Endothelial cell (in vitro differentiated cells): ENCODE measurements at regions not wholly inside any gene's neighbourhood (a gene's known extent, or its start where the extent isn't known, plus 50 kb on each side); places are given as distances from the start of the nearest gene placed in this dataset.

Experiments
- DNase-seq: peaks from one replicate; pipeline ENCODE4 v3.0.0; 2021; ENCODE audit warnings: low spot score
- H3K27ac Mint-ChIP-seq: one replicate; pipeline ENCODE4 v1.8.0; 2021; ENCODE audit warnings: mixed read lengths, inconsistent platforms; ENCODE audit not compliant: unreplicated experiment
- H3K27me3 Mint-ChIP-seq: one replicate; pipeline ENCODE4 v1.8.0; 2021; ENCODE audit warnings: mild to moderate bottlenecking, moderate library complexity, mixed read lengths, inconsistent platforms; ENCODE audit not compliant: unreplicated experiment
- H3K36me3 Mint-ChIP-seq: one replicate; pipeline ENCODE4 v1.8.0; 2021; ENCODE audit warnings: mild to moderate bottlenecking, low read depth, mixed read lengths, inconsistent platforms; ENCODE audit not compliant: unreplicated experiment
- H3K4me1 Mint-ChIP-seq: one replicate; pipeline ENCODE4 v1.8.0; 2021; ENCODE audit warnings: mild to moderate bottlenecking, mixed read lengths, inconsistent platforms; ENCODE audit not compliant: unreplicated experiment
- H3K4me3 Mint-ChIP-seq: one replicate; pipeline ENCODE4 v1.8.0; 2021; ENCODE audit warnings: mild to moderate bottlenecking, mixed read lengths, inconsistent platforms; ENCODE audit not compliant: unreplicated experiment
- H3K9me3 Mint-ChIP-seq: one replicate; pipeline ENCODE4 v1.8.0; 2021; ENCODE audit warnings: mixed read lengths, inconsistent platforms; ENCODE audit not compliant: unreplicated experiment
- CTCF ChIP-seq: fragments of 200-600 bp; sonication (generic); IDR thresholded peaks from one replicate; pipeline ENCODE4 v1.5.0; 2021; ENCODE audit warnings: antibody characterized with exemption; ENCODE audit not compliant: unreplicated experiment

- H3K4me1 Mint-ChIP-seq: no peaks in the 10 kb centered on the region
- no peaks in the 10 kb centered on the region for H3K36me3 Mint-ChIP-seq
- no peaks in the 10 kb centered on the region for H3K9me3 Mint-ChIP-seq
- H3K27me3 Mint-ChIP-seq: peaks cover 2% of the 10 kb centered on the region
- no peak overlapping the region for H3K27ac Mint-ChIP-seq
- TF ChIP-seq CTCF: no peak
- DNase-seq: no peak
- no peak overlapping the region for H3K4me3 Mint-ChIP-seq
Measured at GRCh38 chr15:39134282-39134681, 446.6 kb upstream of the THBS1 start.

GRCh38 chr15:39135989-39136388 is 444.9 kb upstream of the THBS1 start:
- DNase-seq: no peak
- TF ChIP-seq CTCF: no peak
- H3K27ac Mint-ChIP-seq: no peak overlapping the region
- H3K9me3 Mint-ChIP-seq: no peaks in the 10 kb centered on the region
- no peak overlapping the region for H3K4me3 Mint-ChIP-seq
- H3K4me1 Mint-ChIP-seq: peaks cover 4% of the 10 kb centered on the region
- H3K27me3 Mint-ChIP-seq: peaks cover 2% of the 10 kb centered on the region
- no peaks in the 10 kb centered on the region for H3K36me3 Mint-ChIP-seq

GRCh38 chr15:39139431-39140059 is 441.3 kb upstream of the THBS1 start:
- Mint-ChIP-seq H3K9me3 (no peaks in the 10 kb centered on the region), H3K4me3 (no peak overlapping the region), H3K36me3 (no peaks in the 10 kb centered on the region), H3K27me3 (peaks cover 4% of the 10 kb centered on the region), H3K27ac (no peak overlapping the region), H3K4me1 (peaks cover 4% of the 10 kb centered on the region)
- DNase-seq: no peak
- no peak for TF ChIP-seq CTCF

GRCh38 chr15:39140060-39140604 is 440.7 kb upstream of the THBS1 start:
- Mint-ChIP-seq H3K36me3 (no peaks in the 10 kb centered on the region), H3K4me3 (no peak overlapping the region), H3K4me1 (peaks cover 4% of the 10 kb centered on the region), H3K27me3 (peaks cover 4% of the 10 kb centered on the region), H3K27ac (peak overlapping the region; percentile 76), H3K9me3 (no peaks in the 10 kb centered on the region)
- TF ChIP-seq CTCF: no peak
- DNase-seq: peak; percentile 41

- H3K27ac Mint-ChIP-seq: no peak overlapping the region
- H3K4me3 Mint-ChIP-seq: no peak overlapping the region
- no peaks in the 10 kb centered on the region for H3K9me3 Mint-ChIP-seq
- TF ChIP-seq CTCF: no peak
- peaks cover 2% of the 10 kb centered on the region for H3K27me3 Mint-ChIP-seq
- H3K36me3 Mint-ChIP-seq: no peaks in the 10 kb centered on the region
- H3K4me1 Mint-ChIP-seq: peaks cover 4% of the 10 kb centered on the region
- no peak for DNase-seq
Measured at GRCh38 chr15:39142500-39142899, 438.4 kb upstream of the THBS1 start.
